H54 (cell line): ENCODE measurements at regions not wholly inside any gene's neighbourhood (a gene's known extent, or its start where the extent isn't known, plus 50 kb on each side); places are given as distances from the start of the nearest gene placed in this dataset.

Experiments used
- DNase-seq: peaks from one replicate; pipeline ENCODE4 v3.0.0; 2011; ENCODE audit warnings: low spot score, mixed read lengths; ENCODE audit not compliant: insufficient read length
- FAIRE-seq: peaks from 3 replicates; lab custom pipeline; 2011; peaks lifted over from hg19 to GRCh38; lab: Jason Lieb, UNC
- POLR2A ChIP-seq: IDR thresholded peaks from 2 replicates; pipeline ENCODE4 v1.6.1; 2011; ENCODE audit warnings: low read depth, mild to moderate bottlenecking, low read length

DNA sequence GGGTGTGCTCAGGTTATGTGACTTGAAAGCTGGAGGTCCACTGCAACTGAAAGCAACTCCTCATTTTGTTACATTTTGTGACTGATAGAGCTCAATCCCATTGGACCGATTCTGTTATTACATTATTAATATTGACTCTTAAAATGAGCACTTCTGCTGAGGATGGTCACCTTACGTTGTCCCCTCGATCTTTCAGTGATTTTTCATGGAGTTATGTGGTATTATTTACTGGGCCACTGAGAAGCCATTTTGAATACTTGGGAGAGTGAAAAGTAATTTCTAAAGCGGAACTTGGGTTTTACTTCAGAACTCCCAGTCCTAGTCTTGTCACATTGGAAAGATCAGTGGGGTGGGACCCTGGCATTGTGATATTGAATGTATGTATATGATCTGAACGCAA lies 96.3 kb upstream of the FAM180A start:
- FAIRE-seq = no peak
- TF ChIP-seq POLR2A = no peak
- no peak for DNase-seq

DNA sequence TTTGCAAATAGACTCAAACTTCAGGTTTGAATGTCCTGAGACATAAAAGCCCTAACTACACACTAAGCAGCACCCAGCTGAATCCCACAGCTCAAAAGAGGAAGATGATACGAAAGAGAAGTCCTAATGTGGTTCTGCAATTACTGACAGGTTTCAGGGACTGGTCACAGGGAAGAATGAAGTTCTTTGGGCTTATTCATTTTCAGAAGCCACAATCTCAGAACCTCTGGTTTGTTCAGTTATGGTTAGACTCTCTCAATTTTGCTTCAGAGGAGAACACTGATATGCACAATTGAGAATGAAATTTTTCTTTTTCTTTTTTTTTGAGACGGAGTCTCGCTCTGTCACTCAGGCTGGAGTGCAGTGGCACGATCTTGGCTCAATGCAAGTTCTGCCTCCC lies 94.6 kb upstream of the FAM180A start:
- no peak for TF ChIP-seq POLR2A
- no peak for FAIRE-seq
- DNase-seq = no peak

DNA sequence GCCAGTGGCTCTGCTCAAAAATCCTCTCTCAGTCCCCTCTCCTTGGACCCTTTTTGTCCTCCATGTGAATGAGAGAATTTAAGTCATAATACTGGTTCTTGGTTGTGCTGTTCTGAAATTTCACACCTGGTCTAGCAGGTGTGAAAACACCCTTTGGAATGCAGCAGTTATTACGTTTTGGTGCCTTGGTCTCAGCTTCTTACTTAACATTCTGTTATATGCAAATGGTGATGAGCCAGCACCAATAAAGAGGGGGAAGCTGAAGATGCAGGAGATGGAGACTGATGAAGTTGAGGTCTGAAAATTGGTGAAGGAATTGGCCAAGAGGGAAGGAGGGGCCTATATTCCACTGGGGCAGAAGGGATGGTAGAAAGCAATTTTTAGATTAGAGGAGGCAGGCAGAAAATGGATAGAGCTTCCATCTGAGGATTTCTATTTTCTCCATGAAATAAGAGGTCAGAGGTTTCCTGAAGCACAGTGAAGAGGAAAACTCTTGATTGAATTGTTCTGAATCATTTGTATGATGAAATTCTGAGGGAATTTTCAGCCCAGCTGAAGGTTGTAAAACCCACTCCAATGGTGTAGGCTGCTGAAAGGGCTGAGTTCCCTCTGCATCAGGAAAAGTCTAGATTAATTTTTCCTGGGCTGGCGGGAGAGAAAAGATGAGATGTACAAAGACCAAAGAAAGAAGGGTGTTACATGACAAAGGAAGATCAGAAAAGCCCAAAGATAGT lies 94.0 kb upstream of the FAM180A start:
- DNase-seq (no peak), FAIRE-seq (no peak)
- TF ChIP-seq POLR2A = no peak

DNA sequence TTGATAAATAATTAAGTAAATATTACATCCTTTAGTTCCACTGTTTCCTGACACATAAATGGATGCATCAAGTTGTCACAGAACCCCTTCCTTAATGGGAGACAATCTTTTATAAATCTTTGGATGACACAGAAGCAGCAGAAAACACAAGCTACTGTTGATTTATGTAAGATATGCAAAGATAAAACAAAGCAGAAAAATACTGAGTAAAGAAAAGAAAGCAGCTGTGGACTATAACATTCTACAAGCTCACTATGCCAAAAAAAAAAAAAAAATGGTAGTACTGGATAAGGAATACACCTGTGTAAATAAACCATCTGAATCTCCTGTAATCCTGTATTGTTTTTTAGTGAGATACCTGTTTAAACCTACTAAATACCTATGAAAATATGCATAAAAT lies 92.0 kb upstream of the FAM180A start:
- DNase-seq (no peak), FAIRE-seq (no peak)
- no peak for TF ChIP-seq POLR2A

DNA sequence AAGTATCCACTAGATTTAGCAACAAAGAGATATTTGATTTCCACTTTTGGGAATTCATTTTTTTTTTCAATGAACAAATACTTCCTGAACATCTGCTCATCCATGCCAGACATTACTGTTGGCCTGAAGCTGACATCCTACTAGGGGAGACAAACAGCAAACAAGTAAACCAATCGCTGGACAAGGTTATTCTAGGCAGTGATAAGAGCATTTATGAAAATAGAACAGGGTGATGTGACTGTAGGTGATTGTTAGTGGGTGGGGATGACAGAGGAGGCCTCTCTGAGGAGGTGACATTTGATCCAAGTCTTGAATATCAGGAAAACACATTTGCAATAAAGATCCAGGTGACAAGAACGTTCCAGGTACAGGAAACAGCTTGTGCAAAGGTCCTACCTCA lies 89.1 kb upstream of the FAM180A start:
- no peak for TF ChIP-seq POLR2A
- FAIRE-seq = no peak
- DNase-seq = no peak

DNA sequence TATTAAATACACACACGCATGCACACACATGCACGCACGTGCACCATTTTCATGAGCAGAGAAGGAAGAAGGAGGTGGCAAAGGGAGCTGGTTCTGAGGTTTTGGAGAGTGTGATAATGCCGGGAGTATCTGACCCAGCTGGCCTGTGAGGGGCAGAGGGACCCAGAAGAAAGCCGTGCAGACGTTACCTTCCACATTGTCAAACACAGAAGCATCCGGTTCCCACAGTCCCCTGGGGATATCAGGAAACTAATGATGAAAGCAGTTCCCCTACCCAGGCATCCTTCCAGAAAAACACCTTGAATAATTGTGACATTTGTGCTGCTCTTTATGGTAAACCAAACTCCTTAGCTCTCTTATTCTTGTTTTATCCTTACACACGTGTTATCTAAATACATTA lies 85.7 kb upstream of the FAM180A start:
- TF ChIP-seq POLR2A = no peak
- DNase-seq (no peak), FAIRE-seq (no peak)

DNA sequence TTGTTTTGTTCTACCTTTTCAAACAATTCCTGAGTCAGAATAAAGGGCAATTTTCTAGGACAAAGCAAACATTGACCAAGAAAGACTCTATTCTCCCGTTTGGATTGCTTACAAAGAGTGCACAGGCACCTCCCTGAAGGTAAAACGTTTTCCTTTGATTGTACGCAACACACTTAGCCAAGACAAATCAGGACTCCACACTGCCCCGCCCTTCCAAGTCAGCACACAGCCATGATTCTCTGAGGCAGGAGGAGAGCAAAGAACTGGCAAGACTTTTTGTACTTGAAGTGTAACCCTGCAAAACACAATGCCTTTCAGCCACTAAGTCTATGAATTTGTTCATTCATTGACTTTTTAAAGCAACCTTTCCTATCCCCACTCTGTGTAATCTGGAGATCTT lies 85.0 kb upstream of the FAM180A start:
- DNase-seq (no peak), FAIRE-seq (no peak)

DNA sequence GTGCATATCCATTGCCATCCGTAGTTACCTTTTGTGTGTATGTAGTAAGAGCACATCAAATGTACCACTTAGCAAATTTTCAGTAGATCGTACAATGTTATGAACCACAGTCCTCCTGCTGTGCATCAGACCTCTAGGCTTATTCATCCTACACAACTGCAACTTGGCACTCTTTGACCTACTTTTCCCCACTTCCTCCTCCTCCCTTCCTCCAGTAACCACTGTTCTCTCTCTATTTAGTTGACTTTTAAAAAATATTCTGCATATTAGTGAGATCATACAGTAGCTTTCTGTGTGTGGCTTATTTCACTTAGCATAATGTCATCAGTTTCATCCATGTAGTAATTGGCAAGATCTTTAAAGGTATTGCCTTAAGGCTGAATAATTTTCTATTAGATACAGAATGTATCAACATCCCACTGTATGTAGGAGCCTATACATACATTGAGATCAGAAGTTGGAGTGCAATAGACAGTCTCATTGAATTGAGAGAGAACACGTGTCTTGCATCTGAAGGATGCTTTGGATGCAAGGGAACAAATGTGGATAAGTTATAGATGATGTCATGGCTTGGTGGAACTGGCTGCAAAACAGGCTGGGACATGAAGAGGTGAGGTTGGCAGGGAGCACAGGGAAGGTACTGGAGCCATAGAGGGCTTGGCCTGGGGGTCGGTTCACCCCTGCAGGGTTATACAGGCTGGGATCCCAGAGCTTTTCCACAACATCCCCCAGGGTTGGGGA lies 83.0 kb upstream of the FAM180A start:
- no peak for TF ChIP-seq POLR2A
- DNase-seq (no peak), FAIRE-seq (no peak)

More for the DNA sequence above, 85.0 kb upstream of the FAM180A start:
- no peak for TF ChIP-seq POLR2A

DNA sequence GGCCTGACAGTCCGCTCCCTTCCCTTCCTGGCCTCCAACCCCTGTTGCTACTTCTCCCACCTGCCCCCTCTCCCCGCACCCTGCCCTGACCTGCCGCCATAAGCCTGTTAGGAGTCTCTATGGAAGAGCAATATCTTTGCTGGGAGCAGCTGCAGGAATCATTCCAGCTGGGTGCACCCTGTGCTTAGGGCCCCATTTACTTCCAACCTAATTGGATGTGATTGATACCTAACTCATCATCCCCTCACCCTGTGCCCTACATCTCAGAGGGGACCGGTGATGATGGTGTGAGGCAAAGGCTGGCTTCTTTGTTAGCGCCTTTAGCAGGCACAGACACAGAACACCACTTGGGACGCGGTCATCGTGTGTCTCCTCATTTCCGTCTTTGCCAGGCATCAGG lies 80.0 kb upstream of the FAM180A start:
- no peak for TF ChIP-seq POLR2A
- FAIRE-seq (no peak), DNase-seq (no peak)

DNA sequence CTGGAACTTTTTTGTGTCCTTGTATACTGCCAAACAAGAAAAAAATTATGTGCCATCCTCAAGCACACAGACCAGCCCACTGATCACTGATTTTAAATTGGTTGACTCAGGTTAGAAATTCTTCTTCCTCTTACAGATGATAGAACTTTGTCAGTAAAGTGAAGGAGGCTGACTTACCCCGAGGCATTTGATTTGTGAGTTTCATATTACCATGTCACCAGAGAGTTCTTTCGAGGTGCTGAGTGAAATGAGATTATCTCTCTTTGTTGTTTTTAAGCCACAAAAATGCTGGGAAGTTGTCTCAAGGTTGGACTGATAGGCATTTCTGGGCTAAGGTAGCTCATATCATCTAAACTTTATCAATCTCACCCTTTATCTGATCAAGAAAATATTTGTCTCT lies 78.8 kb upstream of the FAM180A start:
- DNase-seq (no peak), FAIRE-seq (no peak)

DNA sequence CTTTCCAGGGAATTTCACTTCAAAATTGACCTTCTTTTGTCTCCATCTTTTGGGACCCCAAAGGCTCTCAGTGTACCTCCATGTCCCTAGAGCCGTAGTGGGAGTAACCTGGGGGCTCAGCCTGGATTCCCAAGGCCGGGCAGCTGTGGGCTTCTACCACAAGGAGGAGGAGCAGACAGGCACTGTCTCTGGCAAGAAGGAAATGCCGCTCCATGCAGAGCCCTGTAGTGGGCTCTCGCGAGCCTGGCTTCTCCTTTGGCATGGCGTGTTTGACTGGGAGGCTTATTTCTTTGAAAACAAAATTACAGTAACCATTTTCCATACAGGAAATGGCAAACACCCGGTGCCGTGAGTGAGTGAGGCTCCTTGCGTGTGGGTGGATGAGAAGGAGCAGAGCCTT lies 76.8 kb upstream of the FAM180A start:
- no peak for TF ChIP-seq POLR2A
- DNase-seq (no peak), FAIRE-seq (no peak)

More for the DNA sequence above, 78.8 kb upstream of the FAM180A start:
- no peak for TF ChIP-seq POLR2A

DNA sequence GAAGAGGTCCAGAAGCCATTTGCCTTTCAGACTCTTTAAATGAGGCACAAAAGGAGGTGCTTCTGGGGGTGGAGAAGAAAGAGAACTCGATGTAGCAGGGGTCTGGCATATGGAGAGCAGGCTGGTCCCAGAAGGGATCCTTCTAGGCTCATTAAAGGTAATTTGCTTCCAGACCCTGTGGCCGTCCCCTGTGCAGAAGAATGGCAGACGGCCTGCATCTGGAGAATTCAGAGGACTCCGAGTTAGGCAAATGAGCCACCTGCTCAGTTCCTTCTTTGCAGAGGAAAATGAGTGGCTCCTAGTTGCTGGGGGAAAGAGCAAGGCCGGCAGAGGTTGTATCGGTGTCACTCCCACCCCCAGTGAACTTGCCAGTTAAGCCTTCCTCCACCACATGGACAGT lies 73.8 kb upstream of the FAM180A start:
- no peak for DNase-seq
- FAIRE-seq = no peak
- no peak for TF ChIP-seq POLR2A

DNA sequence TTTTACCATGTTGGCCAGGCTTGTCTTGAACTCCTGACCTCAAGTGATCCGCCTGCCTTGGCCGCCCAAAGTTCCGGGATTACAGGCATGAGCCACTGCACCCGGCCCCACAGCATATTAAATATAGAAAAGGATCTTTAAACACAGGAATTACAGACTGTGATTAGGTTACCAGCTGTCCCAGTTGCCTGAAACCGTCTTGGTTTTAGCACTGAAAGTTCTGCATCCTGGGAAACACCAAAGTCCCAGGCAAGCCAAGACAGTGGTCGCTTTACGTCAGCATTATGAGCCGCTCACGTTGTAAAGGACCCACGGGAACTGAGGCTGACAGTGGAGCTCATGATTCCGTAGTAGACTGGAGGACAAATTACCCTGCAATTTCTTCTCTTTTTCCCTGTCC lies 69.0 kb upstream of the FAM180A start:
- no peak for TF ChIP-seq POLR2A
- FAIRE-seq = no peak

DNA sequence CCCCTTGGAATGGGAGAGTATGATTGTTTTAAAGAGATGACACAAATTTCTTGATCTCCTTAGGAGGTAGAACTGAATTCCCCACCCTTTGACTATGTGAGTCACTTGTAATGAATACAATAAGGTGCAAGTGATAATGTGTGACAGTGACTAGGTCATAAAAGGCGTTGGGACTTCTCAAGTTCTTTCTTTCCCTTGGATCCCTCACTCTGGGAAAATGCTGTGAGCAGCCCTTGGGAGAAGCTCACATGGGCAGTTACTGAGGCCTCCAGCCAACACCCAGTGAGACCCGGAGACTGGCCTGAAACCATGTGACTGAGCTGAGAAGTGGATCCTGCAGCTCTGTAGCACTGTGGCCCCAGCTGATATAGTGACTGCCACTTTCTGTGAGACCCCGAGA lies 66.4 kb upstream of the FAM180A start:
- FAIRE-seq = no peak
- TF ChIP-seq POLR2A = no peak
- no peak for DNase-seq

More for the DNA sequence above, 69.0 kb upstream of the FAM180A start:
- no peak for DNase-seq

DNA sequence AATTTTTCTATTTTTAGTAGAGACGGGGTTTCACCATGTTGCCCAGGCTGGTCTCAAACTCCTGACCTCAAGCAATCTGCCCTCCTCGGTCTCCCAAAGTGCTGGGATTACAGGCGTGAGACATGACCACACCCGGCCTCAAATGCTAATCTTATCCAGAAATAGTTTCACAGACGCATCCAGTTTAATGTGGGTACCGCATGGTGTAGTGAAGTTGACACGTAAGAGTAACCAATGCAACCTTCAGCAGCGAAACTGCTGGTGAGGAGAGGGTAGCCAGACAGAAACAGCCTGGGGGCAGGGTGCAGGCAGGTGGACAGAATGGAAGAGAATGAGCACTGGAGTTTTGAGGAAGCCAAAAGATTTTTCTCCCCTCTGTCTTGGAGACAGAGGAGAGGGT lies 63.5 kb upstream of the FAM180A start:
- DNase-seq (no peak), FAIRE-seq (no peak)
- no peak for TF ChIP-seq POLR2A
